ENCODE measurements at regions not wholly inside any gene's neighbourhood (a gene's known extent, or its start where the extent isn't known, plus 50 kb on each side); places are given as distances from the start of the nearest gene placed in this dataset.
"Not testable (repeated sequence)": the region's sequence is repeated elsewhere in the genome, so short reads cannot be mapped to it uniquely, and the experiment has no call there.

GRCh38 chr9:101846161-101846560 lies 107.7 kb upstream of the GRIN3A start:
- DNase-seq, result no peak

DNA sequence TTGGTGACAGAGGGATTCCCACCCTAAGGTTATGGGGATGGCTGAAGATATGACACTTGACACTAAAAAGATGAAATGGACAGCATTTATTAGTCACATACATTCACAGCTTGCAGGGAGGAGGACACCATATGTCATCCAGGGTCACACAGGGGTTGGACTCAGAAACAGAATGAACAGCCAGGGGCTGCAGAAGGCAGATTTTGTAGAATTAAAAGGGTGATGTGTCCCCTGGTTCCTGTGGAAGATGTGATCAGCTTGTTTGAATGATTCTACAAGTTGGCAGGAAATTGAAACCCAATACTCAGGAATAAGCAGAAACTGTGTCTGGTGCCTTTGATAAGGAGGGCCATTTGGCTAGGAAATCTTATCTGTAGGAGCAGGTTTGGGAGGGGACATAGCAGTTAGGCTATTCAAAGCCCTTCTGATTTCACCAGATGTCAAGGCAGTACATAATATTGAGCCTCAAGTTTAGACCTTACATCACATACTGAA lies 102.3 kb upstream of the GRIN3A start:
- no peak for DNase-seq

DNA sequence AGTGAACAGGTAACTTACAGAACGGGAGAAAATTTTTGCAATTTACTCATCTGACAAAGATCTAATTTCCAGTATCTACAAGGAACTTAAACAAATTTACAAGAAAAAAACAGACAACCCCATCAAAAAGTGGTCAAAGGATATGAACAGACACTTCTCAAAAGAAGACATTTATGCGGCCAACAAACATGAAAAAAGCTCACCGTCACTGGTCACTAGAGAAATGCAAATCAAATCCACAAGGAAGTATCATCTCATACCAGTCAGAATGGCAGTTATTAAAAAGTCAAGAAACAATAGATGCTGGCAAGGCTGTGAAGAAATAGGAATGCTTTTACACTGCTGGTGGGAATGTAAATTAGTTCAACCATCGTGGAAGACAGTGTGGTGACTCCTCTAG lies 100.5 kb upstream of the GRIN3A start:
- DNase-seq, result not testable (repeated sequence)

GRCh38 chr9:101836021-101836420 lies 97.6 kb upstream of the GRIN3A start:
- DNase-seq, result no peak

GRCh38 chr9:101832486-101832885 lies 94.0 kb upstream of the GRIN3A start:
- no peak for DNase-seq

- not testable (repeated sequence) for DNase-seq
These were observed 83.0 kb upstream of the GRIN3A start for GRCh38 chr9:101821450-101821849.

- not testable (repeated sequence) for DNase-seq
These were observed 82.5 kb upstream of the GRIN3A start for GRCh38 chr9:101820983-101821382.

DNA sequence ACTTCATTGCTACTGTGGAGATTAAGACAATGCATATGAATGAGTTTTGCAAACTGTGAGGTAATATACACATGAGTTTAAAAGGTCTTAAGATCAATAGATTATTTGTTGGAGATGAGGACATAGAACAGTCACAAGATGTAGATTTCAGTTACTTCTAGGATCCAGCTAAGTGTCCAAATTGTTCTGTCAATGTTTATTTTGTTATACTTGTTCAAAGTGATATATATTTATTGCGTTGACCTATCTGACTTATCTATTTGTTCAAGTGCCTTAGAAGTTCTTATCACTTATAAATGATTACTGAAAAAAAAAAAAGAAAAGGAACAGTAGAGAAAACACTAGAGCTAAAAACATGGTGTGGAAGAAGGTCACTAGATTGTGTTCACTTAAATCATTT lies 75.6 kb upstream of the GRIN3A start:
- DNase-seq, result no peak

DNA sequence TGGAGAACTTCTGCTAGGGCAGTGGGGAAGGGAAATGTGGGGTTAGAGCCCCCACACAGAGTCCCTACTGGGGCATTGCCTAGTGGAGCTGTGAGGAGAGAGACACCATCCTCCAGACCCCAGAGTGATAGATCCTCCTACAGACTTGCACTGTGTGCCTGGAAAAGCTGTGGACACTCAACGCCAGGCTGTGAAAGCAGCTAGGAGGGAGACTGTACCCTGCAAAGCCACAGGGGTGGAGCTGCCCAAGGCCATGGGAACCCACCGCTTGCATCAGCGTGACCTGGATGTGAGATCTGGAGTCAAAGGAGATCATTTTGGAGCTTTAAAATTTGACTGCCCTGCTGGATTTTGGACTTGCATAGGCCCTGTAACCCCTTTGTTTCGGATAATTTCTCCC lies 69.4 kb upstream of the GRIN3A start:
- not testable (repeated sequence) for DNase-seq

DNA sequence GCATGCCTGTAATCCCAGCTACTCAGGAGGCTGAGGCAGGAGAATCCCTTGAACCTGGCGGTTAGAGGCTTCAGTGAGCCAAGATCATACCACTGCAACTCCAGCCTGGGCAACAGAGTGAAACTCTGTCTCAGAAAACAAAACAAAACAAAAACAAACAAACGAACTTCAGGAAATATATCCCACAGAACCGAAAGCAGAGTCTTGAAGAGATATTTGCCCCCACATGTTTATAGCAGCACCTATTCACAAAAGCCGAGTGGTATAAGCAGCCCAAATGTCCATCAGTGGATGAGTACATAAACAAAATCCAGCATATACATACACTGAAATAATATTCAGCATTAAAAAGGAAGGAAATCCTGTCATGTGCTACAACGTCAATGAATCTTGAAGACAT lies 57.6 kb upstream of the GRIN3A start:
- DNase-seq, result no peak

- no peak for DNase-seq
These were observed 56.7 kb upstream of the GRIN3A start for GRCh38 chr9:101795147-101795546.

DNA sequence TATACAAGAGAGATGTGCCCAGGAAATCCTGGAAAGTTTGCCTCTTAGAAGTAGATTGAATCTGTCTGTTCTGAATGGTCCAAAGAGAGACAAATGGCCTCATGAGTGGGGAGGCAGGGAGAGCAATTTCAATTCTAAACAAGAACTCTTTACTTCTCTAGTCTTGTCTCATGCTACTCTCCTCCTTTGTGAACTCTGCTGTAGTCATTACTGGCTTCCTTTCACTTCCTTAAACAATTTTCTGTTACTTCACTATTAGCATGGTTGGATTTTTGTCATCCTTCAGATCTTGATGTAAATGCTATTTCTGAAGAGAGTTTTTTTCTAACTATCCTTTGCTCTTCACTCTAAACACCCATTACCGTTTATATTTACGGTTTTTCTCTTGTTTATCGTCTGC lies 54.0 kb upstream of the GRIN3A start:
- DNase-seq, result no peak

GRCh38 chr9:101791938-101792337 lies 53.5 kb upstream of the GRIN3A start:
- DNase-seq, result peak; percentile 44

DNA sequence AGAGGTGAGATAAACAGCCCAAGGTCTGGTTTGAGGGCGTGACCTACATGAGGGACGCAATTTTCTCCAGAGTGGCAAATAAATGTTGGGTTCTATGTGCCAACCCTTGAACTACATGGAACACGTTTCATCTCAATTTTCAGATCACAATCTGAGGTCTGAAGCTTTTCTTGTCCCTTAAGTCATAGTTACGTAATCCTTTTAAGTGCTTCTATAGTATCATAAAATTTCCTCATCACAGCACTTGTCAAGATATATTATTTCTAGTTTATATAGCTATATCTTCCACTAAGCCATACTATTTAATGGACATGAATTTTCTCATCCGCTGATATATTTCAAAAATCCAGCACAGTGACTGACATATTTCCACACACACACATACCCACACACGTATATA lies 53.1 kb upstream of the GRIN3A start:
- DNase-seq, result no peak

All from left hindlimb (tissue), 1 donor.